ENCODE measurements at regions not wholly inside any gene's neighbourhood (a gene's known extent, or its start where the extent isn't known, plus 50 kb on each side); places are given as distances from the start of the nearest gene placed in this dataset.

DNA sequence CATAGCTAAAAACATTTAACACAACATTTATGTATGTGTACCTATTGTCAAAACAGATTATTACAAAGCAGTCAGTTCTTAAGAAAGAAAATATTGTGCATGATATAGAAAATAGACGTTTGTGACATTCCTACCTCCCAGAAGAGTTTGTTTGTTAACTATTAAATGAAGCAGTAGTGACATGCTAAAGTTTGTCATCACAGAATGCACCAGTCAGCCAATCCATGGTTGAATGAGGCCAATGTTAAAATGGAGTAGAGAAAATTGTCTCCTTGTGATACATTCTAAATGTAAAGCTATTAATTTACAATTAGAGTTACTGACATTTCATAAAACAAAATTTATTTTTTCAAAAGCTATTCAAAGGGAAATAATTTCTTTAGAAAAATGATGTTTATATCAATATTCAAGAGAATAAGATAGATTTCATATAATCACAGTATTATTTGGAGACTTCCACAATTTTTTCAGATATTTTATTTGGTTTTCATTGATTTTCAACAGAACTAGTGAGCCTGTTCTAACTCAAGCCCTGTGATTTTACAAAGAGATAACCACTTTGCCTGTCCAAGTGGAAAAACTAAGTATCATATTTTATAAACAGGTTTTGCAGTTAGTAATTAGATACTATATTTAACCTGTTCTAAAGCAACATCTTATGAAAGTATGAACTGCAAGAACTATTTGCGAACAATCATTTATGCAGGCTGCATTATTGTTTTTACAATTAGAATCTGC lies 176.8 kb downstream of the ISL1 start:
- TF ChIP-seq, protein P1, sequence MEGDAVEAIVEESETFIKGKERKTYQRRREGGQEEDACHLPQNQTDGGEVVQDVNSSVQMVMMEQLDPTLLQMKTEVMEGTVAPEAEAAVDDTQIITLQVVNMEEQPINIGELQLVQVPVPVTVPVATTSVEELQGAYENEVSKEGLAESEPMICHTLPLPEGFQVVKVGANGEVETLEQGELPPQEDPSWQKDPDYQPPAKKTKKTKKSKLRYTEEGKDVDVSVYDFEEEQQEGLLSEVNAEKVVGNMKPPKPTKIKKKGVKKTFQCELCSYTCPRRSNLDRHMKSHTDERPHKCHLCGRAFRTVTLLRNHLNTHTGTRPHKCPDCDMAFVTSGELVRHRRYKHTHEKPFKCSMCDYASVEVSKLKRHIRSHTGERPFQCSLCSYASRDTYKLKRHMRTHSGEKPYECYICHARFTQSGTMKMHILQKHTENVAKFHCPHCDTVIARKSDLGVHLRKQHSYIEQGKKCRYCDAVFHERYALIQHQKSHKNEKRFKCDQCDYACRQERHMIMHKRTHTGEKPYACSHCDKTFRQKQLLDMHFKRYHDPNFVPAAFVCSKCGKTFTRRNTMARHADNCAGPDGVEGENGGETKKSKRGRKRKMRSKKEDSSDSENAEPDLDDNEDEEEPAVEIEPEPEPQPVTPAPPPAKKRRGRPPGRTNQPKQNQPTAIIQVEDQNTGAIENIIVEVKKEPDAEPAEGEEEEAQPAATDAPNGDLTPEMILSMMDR (IDR thresholded peaks at IDR 0.05) = no peak
- TF ChIP-seq EZH2phosphoT487 (IDR thresholded peaks at IDR 0.05) = no peak
- TF ChIP-seq EZH2 (IDR thresholded peaks at IDR 0.05) = no peak
